ENCODE measurements at regions not wholly inside any gene's neighbourhood (a gene's known extent, or its start where the extent isn't known, plus 50 kb on each side); places are given as distances from the start of the nearest gene placed in this dataset.
"Not testable (repeated sequence)": the region's sequence is repeated elsewhere in the genome, so short reads cannot be mapped to it uniquely, and the experiment has no call there.

- no peak overlapping the region for H3K4me3 Mint-ChIP-seq
- H3K27ac Mint-ChIP-seq = no peak overlapping the region
- no peaks in the 10 kb centered on the region for H3K4me1 Mint-ChIP-seq (ENCODE audit: low read depth)
- no peaks in the 10 kb centered on the region for H3K36me3 Mint-ChIP-seq (ENCODE audit: low read depth)
- H3K9me3 Mint-ChIP-seq = peaks cover 4% of the 10 kb centered on the region
- no peaks in the 10 kb centered on the region for H3K27me3 Mint-ChIP-seq (ENCODE audit: low read depth)
Measured at GRCh38 chr14:44873536-44873935, 88.2 kb downstream of the KLHL28 start.

GRCh38 chr14:44866770-44867169 is 95.0 kb downstream of the KLHL28 start:
- Mint-ChIP-seq H3K27me3 (ENCODE audit: low read depth) (no peaks in the 10 kb centered on the region), H3K27ac (no peak overlapping the region), H3K4me3 (no peak overlapping the region), H3K36me3 (ENCODE audit: low read depth) (no peaks in the 10 kb centered on the region), H3K9me3 (peaks cover 4% of the 10 kb centered on the region), H3K4me1 (ENCODE audit: low read depth) (no peaks in the 10 kb centered on the region)

- peaks cover 4% of the 10 kb centered on the region for H3K9me3 Mint-ChIP-seq
- H3K27ac Mint-ChIP-seq = no peak overlapping the region
- no peak overlapping the region for H3K4me3 Mint-ChIP-seq
- no peaks in the 10 kb centered on the region for H3K4me1 Mint-ChIP-seq (ENCODE audit: low read depth)
- H3K27me3 Mint-ChIP-seq (ENCODE audit: low read depth) = no peaks in the 10 kb centered on the region
- H3K36me3 Mint-ChIP-seq (ENCODE audit: low read depth) = no peaks in the 10 kb centered on the region
Measured at GRCh38 chr14:44866322-44866721, 95.4 kb downstream of the KLHL28 start.

GRCh38 chr14:44863271-44863670 is 98.5 kb downstream of the KLHL28 start:
- Mint-ChIP-seq H3K36me3 (ENCODE audit: low read depth) (no peaks in the 10 kb centered on the region), H3K27me3 (ENCODE audit: low read depth) (no peaks in the 10 kb centered on the region), H3K4me1 (ENCODE audit: low read depth) (no peaks in the 10 kb centered on the region), H3K9me3 (peaks cover 4% of the 10 kb centered on the region), H3K4me3 (no peak overlapping the region), H3K27ac (no peak overlapping the region)

GRCh38 chr14:44854114-44854513 is 107.6 kb downstream of the KLHL28 start:
- Mint-ChIP-seq H3K36me3 (ENCODE audit: low read depth) (no peaks in the 10 kb centered on the region), H3K4me1 (ENCODE audit: low read depth) (no peaks in the 10 kb centered on the region), H3K27me3 (ENCODE audit: low read depth) (peaks cover 7% of the 10 kb centered on the region), H3K27ac (no peak overlapping the region), H3K9me3 (peaks cover 4% of the 10 kb centered on the region), H3K4me3 (no peak overlapping the region)

- no peaks in the 10 kb centered on the region for H3K9me3 Mint-ChIP-seq
- H3K27ac Mint-ChIP-seq = no peak overlapping the region
- peaks cover 7% of the 10 kb centered on the region for H3K27me3 Mint-ChIP-seq (ENCODE audit: low read depth)
- no peaks in the 10 kb centered on the region for H3K4me1 Mint-ChIP-seq (ENCODE audit: low read depth)
- no peak overlapping the region for H3K4me3 Mint-ChIP-seq
- no peaks in the 10 kb centered on the region for H3K36me3 Mint-ChIP-seq (ENCODE audit: low read depth)
Measured at GRCh38 chr14:44847526-44848309, 114.0 kb downstream of the KLHL28 start.

- no peak overlapping the region for H3K4me3 Mint-ChIP-seq
- H3K36me3 Mint-ChIP-seq (ENCODE audit: low read depth) = no peaks in the 10 kb centered on the region
- no peaks in the 10 kb centered on the region for H3K4me1 Mint-ChIP-seq (ENCODE audit: low read depth)
- H3K27me3 Mint-ChIP-seq (ENCODE audit: low read depth) = peaks cover 7% of the 10 kb centered on the region
- no peak overlapping the region for H3K27ac Mint-ChIP-seq
- H3K9me3 Mint-ChIP-seq = no peaks in the 10 kb centered on the region
Measured at GRCh38 chr14:44846232-44846824, 115.4 kb downstream of the KLHL28 start.

- H3K27me3 Mint-ChIP-seq (ENCODE audit: low read depth); H3K4me3 Mint-ChIP-seq; H3K9me3 Mint-ChIP-seq; H3K36me3 Mint-ChIP-seq (ENCODE audit: low read depth); H3K27ac Mint-ChIP-seq; H3K4me1 Mint-ChIP-seq (ENCODE audit: low read depth): not testable (repeated sequence)
Measured at GRCh38 chr14:44835928-44836327, 125.8 kb downstream of the KLHL28 start.

GRCh38 chr14:44833376-44834060 is 128.2 kb downstream of the KLHL28 start:
- Mint-ChIP-seq H3K4me1 (ENCODE audit: low read depth) (no peaks in the 10 kb centered on the region), H3K4me3 (no peak overlapping the region), H3K9me3 (no peaks in the 10 kb centered on the region), H3K27me3 (ENCODE audit: low read depth) (no peaks in the 10 kb centered on the region), H3K27ac (no peak overlapping the region), H3K36me3 (ENCODE audit: low read depth) (no peaks in the 10 kb centered on the region)

- H3K9me3 Mint-ChIP-seq = no peaks in the 10 kb centered on the region
- no peaks in the 10 kb centered on the region for H3K36me3 Mint-ChIP-seq (ENCODE audit: low read depth)
- no peaks in the 10 kb centered on the region for H3K4me1 Mint-ChIP-seq (ENCODE audit: low read depth)
- H3K27ac Mint-ChIP-seq = no peak overlapping the region
- no peaks in the 10 kb centered on the region for H3K27me3 Mint-ChIP-seq (ENCODE audit: low read depth)
- H3K4me3 Mint-ChIP-seq = no peak overlapping the region
Measured at GRCh38 chr14:44830371-44830770, 131.4 kb downstream of the KLHL28 start.

GRCh38 chr14:44829021-44829420 is 132.7 kb downstream of the KLHL28 start:
- H3K9me3 Mint-ChIP-seq = no peaks in the 10 kb centered on the region
- no peaks in the 10 kb centered on the region for H3K36me3 Mint-ChIP-seq (ENCODE audit: low read depth)
- H3K4me1 Mint-ChIP-seq (ENCODE audit: low read depth) = no peaks in the 10 kb centered on the region
- H3K4me3 Mint-ChIP-seq = no peak overlapping the region
- H3K27me3 Mint-ChIP-seq (ENCODE audit: low read depth) = no peaks in the 10 kb centered on the region
- H3K27ac Mint-ChIP-seq = no peak overlapping the region

- H3K4me3 Mint-ChIP-seq = no peak overlapping the region
- no peaks in the 10 kb centered on the region for H3K9me3 Mint-ChIP-seq
- no peak overlapping the region for H3K27ac Mint-ChIP-seq
- no peaks in the 10 kb centered on the region for H3K4me1 Mint-ChIP-seq (ENCODE audit: low read depth)
- H3K27me3 Mint-ChIP-seq (ENCODE audit: low read depth) = no peaks in the 10 kb centered on the region
- H3K36me3 Mint-ChIP-seq (ENCODE audit: low read depth) = no peaks in the 10 kb centered on the region
Measured at GRCh38 chr14:44828023-44828422, 133.7 kb downstream of the KLHL28 start.

- Mint-ChIP-seq H3K4me3 (no peak overlapping the region), H3K4me1 (ENCODE audit: low read depth) (no peaks in the 10 kb centered on the region), H3K36me3 (ENCODE audit: low read depth) (no peaks in the 10 kb centered on the region), H3K27ac (no peak overlapping the region), H3K9me3 (peaks cover 5% of the 10 kb centered on the region), H3K27me3 (ENCODE audit: low read depth) (no peaks in the 10 kb centered on the region)
Measured at GRCh38 chr14:44820230-44820964, 141.3 kb downstream of the KLHL28 start.

- H3K4me3 Mint-ChIP-seq = no peak overlapping the region
- H3K9me3 Mint-ChIP-seq = no peaks in the 10 kb centered on the region
- H3K36me3 Mint-ChIP-seq (ENCODE audit: low read depth) = no peaks in the 10 kb centered on the region
- H3K27ac Mint-ChIP-seq = no peak overlapping the region
- no peaks in the 10 kb centered on the region for H3K4me1 Mint-ChIP-seq (ENCODE audit: low read depth)
- H3K27me3 Mint-ChIP-seq (ENCODE audit: low read depth) = no peaks in the 10 kb centered on the region
Measured at GRCh38 chr14:44814196-44814595, 147.6 kb downstream of the KLHL28 start.
